RPMI7951 (cell line): ENCODE measurements at regions not wholly inside any gene's neighbourhood (a gene's known extent, or its start where the extent isn't known, plus 50 kb on each side); places are given as distances from the start of the nearest gene placed in this dataset.

ENCODE experiments used
- DNase-seq: peaks from one replicate; pipeline ENCODE4 v3.0.0-alpha.2; 2012; ENCODE audit warnings: low read depth

DNA sequence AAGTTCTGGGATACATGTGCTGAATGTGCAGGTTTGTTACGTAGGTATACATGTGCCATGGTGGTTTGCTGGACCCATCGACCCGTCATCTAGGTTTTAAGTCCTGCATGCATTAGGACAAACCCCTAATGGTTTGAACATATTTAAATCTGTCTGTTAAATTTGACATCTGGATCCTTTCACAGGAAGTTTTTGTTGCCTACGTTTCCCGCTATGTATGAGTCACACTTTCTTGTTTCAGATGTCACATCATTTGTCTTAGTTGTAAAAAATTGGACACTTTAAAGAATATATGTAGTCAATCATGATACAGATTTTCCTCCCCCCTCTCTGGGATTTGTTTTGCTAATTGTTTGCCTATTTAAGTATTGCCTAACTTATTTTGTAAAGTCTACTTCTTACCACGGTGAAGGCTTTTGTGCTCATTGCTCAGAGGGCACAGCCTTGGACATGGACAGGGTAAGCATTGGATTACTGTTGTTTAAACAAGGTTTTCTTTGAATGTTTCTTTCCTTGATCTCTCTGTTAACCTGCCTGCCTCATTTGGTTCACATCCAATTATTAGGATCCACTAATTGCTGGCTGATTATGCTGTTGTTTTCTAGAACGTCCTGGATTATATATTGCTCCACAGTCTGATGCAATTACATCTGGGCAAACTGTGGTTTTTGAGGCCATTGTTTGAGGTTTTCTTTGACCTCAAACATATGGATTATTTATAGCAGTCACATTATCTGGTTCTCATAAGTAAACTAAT lies 1441.4 kb downstream of the AACS start:
- peak; percentile 68 for DNase-seq

DNA sequence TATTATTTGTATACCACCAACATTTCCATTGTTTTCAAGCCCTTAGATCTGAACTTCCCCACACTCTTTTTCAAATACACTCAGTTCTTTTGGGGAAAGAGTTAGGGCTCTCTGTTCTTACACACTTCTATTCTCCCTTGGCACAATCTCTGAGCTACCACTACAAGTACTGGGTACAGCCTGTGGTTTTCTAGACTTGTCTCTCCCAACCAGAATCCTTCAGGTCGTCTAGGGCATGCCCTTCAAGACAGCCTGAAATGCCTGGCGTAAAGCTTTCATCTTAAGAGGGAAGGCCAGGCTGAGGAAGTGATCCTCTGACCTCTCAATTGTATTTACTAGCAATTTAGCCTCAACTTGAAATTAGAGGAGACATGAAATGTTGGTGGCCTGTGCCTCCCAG lies 1442.0 kb downstream of the AACS start:
- DNase-seq = peak; percentile 38

DNA sequence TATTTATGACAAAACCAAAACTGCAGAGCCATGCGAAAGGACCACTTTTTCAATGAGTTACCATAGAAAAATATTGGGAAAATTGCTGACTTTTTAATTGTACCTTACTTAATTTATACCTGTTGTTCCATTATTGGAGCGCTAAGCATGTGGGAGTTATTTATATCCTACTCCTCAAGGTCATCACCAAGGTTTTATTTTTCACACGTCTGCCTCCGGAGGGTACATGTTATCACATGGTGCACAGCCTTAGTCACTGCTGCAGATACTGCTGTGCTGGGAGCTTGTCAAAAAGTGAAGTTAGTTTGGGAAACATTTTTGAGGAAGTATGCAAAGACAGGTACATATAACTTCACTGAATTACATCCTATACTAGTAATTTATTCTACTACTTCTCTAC lies 1444.3 kb downstream of the AACS start:
- DNase-seq = no peak

DNA sequence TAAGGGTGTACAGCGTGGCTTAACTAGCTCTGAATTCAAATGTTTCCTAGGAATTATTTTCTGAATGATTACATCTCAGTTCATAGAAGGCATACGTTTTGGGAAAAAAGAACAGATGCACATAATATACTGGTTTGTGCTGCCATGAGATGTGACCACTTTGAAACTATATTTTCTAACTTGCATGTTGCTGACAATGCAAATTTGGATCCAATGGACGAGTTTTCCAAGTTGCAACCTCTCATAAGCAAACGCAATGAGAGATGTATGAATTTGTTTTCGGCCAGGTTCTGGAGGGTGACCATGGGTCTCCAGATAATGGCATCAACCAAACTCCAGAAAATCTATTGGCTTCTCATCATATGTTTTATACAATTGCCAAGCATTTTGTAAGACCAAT lies 1445.4 kb downstream of the AACS start:
- no peak for DNase-seq

DNA sequence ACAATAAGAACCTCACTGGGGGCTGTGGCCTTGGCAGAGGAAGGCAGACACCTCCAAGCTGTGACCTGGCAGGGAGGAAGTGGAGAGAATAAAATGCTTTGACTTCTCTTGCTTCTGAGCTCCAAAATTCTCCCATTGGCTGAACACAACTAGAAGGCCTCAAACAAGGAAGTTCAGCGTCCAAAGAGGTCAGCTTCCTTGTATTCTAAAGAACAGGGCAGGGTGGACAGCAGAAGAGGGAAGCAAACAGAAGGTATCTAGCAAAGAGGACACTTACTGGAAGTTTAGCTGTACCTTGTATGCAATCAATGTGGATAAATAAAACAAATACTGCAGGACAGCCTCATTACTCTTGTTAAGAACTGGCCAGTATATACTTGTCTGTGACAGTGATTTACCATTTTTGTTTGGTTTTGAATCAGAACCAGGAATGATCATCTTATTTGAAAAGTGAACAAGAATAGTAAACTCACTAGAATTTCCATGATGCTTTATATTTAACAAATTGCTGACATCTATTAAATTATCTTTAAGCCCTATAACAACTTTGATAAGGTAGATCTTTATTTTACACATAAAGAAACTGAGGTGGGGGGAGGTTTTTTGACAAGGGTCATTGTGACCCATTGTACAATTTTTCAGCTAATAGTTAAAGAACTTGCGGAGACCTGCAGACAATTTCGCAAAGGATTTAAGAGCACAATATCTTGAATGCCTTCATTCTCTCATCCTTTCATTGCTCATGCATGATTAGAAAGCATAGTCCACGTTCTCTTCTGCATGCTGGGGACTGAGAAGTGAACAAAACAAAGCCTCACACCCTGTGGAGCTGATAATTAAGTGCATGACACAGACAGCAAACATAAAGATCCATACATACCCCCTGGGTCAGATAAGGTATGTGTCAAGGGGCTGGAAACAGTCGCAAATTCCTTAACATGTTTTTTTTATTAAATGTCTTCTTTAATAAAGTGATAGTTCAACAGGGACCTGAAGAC lies 1448.0 kb downstream of the AACS start:
- no peak for DNase-seq

DNA sequence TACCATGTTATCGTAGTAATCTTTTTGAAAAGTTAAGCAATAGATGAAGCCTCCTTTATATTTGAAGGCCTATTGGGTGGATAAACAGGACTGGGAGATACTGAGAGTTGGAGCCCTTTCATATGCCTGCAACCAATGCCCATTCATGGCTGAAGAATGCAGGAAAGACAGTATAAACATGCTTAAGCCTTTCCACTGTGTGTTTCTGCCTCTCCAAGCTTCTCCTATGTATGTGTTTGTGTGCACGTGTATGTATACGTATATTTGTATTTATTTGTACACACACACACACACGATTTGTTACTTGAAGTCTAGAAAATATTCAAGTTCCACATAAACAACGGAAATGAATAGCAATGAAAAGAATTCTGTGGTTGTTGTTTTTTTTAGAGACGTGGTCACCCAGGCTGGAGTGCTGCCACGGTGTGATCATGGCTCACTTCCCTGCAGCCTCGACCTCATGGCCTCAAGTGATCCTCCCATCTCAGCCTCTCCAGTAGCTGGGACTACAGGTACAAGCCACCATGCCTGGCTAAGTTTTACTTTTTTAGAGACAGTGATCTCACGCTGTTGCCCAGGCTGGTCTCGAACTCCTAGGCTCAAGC lies 1453.5 kb downstream of the AACS start:
- DNase-seq = peak; percentile 60

DNA sequence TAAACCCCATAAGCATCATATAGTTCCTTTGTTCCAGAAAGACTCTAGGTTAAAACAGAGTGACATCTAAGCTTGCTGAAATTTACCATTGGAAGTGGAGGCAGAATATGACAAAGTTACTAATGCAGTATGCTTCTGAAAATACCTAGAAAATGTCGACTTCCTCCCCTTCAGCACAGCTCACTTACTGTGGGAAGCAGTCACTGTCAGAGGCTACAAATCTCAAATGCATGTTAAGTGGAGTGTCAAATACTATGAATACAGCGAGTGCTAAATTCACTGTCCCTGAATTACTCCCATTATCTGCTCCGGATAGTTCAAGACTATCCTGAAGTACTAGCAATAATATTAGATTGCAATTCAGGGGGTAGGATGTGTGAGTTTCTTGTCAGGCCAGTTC lies 1454.6 kb downstream of the AACS start:
- DNase-seq = no peak

DNA sequence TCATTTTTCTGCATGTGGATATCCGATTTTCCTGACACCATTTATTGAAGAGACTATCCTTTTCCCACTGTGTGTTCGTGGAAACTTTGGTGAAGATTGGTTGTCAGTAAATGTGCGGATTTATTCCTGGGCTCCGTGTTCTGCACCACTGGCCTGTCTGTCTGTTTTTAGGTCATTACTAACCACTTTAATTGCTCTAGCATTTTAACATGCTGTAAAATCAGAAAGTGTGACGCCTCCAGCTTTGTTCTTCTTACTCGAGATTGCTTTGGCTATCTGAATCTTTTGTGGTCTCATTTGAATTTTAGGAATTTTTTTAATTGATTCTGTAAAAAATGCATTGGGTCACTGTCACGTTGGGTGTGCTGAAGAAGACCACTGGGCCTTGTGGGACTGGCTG lies 1458.7 kb downstream of the AACS start:
- DNase-seq = no peak

DNA sequence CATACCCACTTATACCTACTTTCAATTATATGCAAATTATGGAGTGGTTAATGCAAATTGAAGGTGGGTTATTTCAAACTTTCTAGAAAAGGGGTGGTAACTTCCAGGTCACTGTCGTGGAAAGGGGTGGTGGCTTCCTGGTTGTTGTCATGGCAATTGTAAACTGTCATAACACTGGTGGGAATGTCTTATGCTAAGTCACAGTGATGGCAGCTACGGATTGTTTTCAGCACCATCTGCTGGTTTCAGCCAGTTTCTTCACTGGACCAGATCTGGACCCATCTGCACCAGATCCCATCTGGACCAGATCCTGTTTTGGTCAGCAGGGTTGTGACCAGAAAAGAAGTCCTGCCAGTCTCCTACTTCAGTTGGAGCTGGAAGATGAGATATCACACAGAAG lies 1469.3 kb downstream of the AACS start:
- peak; percentile 28 for DNase-seq

DNA sequence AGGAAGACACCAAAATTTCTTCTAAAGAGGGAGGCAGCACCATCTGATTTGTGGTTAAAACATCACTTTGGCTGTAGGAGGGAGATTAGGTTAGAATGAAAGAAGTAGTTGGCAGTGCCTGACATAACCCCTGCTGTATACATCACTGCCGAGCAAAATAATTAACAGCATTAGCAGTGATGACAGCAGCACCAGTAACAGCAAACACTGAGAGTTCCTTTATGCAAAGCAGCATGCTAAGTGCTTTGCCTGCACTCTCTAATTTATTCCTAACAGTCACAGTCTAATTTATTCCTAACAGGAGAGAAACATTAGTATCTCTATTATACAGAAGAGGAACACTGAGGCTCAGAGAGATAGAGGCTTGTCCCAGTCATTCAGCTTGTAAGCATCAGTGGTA lies 1469.7 kb downstream of the AACS start:
- DNase-seq = no peak

DNA sequence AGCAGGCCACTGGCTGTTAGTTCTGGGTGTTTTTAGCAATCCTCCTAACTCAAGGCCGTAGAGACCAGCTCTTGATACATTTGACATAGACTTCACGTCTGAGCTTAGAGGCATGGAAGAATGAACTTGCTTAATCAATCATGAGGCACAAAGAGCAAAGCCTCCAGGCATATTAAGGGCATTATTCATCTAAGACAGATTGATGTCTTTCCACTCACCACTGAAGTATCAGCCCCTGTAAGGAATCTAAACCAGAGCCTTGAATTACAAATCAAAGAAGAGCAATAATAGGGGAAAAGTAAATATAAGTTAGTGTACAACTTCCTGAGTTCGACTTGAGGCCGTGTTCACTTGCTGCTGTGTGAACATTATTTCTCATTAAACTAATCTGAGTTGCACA lies 1470.7 kb downstream of the AACS start:
- DNase-seq = no peak

DNA sequence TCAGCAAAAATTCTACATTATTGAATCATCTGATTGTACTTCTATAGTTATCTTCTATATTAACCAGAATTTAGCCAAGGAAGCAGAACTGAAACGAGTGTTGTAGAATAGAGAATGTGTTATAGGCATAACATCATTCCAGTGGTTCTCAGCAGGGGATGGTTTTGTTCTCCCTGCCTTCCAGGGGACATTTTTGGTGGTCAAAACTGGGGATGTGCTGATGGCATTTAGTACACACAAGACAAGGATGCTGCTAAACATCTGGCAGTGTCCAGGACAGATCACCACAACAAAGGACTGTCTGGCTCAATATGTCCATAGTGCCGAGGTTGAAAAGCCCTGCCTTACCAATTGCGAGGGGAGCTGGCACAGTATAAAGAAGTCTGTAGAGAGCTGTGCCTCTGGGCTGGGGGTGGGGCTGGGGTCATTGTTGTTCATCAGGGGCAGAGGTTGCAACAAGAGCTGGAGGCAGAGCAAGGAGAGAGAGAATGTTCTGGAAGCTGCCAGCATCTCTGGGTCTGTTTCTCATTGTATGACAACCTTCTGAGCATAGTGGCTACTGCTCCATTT lies 1472.8 kb downstream of the AACS start:
- no peak for DNase-seq

DNA sequence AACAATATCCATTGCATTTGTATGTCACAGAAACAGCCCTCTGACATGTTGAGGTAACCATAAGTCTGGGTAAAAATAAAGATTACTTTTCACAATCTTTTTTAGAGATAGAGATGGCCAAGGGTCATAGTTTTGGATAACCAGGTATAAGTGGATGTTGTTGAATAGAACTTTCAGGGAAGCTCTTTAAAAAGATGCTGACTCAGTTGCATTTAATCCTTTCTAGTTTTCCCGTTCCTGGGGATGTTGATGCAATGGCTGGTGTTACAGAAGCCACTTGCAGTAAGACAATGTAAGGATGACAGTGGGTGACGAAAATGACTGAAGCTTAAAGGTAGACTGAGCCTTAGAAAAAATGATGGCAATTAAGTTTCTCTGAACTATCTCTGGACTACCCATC lies 1473.7 kb downstream of the AACS start:
- no peak for DNase-seq

DNA sequence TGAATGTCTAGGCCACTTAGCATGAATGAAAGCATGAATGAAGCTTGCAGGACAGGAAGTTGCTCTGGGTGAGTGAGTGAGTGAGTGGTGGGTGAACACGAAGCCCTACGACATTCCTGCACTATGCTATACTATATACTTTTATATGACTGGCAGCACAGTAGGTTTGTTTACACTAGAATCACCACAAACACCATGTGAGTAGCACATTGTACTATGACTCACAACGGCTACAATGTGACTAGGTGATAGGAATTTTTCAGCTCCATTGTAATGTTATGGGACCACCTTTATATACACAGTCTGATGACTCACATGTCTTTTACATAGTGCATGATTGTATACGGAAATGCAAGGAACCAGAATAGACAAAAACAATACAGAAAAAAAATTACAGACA lies 1480.2 kb downstream of the AACS start:
- no peak for DNase-seq

DNA sequence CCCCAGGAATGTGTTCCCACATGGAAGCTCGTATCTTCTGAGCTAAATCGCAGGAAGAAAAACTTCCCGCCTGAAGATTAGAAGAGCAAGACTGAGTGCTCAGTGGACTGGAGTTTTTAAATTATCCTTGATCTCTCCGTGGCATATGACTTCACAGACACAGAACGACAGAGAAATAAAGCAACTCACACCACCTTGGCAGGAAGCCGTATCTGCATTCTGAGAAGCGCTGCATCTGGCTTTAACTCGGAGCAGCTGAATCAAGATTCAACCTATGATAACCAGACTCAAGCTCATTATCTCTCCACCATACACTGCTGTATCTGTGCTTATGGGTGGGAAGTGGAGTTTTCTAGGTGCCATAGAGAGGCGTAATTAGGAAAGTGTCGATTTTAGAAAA lies 1482.7 kb downstream of the AACS start:
- peak; percentile 29 for DNase-seq

DNA sequence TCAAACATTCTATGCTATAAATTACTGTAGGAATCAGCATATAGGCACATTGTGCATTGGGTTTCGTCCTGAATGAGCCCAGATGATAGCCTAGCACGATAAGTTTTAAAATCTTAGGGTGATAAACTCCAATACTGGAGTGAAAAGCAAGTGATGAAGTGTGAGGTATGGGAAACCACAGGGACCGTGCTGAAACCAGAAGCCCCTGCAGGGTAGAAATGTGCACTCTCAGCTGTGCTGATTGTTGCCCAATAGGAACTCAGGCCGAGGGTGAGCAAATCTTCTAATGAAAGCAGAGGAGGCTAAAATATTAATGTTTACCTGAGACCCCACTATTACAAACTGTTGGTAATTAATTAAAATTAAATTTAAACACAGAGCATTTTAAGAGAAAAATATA lies 1486.6 kb downstream of the AACS start:
- DNase-seq = no peak

DNA sequence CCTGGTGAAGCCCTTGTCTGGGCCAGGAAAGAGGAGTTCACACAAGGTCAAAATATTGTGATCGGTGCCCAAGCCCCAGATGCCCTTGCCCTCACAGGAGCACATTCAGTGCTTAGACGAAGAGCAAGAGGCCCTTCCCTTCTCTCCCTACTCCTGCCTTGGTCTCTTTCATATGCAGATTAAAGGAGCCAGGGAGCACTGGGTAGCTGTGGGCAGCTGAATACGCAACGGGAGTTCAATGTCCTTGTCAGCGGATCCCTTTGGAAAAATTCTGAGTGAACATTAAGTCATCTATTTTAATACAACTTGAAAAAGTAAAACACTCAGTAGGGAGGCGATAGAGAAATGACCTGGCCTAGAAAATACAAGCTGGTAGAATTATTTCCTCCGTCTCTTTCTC lies 1489.4 kb downstream of the AACS start:
- no peak for DNase-seq

DNA sequence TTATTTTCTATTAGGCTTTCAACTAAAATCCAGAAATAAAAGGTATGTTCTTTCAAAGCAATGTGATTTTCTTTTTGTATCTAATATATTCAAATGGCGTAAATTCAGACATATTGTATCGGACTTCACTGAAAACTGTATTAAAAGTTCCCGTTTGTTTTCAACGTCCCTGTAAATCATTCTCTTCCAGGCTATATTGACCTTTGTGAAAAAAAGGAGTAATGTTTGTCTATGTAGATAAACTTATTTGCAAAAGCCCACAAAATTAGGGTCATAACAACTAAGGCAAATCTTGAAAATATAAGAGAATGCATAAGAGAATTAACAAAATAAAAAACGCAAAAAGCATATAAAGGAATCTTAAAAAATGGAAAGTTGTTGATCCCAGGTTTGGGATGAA lies 1492.4 kb downstream of the AACS start:
- DNase-seq = no peak

DNA sequence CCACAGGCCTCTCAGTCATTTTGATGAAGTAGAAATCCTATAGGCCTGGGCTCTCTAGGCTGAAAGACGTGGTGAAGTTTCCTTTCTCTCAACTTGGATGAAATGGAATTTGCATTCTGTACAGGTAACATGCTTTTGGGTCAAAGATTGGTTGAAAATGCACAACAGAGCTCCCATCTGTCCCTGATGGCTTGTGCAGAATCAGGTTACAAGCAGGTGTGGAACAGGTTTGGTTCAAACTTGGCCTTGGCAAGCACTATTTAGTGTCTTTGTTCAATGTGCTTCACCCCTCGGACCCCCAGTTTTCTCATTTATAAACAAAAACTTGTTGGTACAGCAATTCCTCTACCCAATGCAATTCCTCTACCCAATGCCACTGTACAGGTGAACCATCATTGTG lies 1493.0 kb downstream of the AACS start:
- DNase-seq = no peak

DNA sequence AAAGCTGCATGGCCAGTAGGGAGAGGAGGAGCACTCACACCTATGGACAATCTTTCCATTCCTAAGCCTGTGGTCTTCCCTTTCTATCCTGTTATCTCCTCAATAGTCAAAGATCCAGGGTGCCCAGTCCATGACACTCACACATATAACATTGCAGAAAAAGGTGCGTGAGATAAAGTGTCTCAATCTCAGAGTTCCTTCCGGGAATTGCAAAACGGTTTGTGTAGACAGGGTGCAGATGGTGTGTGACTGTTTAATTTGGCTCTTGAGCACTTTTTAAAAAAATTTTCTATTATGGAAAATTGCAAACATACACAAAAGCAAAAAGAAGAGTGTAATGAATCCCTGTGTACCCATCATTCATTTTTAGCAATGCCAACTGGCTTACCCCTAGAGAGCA lies 1493.6 kb downstream of the AACS start:
- DNase-seq = no peak

DNA sequence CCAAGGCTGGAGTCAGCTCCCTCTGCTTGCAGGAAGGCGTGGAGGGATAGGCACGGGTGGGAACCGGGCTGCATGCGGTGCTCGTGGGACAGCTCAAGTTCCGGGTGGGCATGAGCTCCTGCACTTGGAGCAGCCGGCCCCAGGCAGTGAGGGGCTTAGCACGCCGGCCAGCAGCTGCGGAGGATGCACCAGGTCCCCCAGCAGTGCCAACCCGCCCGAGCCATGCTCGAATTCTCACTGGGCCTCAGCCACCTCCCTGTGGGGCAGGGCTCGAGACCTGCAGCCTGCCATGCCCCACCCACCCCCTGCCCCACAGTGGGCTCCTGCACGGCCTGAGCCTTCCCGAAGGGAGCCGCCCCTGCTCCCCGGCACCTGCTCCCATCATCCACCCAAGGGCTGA lies 1501.8 kb downstream of the AACS start:
- DNase-seq = no peak

DNA sequence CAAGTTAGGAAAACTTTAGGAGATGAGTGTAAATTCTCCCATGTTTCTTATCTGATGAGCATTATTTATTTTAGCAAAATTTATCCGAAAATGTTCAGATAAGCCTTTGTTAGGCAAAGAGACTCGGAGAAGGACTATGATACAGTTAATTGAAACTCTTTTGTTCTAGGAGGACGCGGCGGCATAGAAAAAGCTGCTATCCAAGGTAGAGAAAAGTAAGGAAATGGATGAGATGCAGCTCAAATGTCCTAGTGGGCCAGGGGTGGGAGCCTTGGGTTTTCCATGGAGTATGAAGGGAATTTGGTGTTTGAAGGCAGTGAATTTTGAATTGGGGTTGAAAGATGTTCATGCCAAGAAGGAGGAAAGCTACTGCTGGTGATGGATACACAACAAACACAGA lies 1504.5 kb downstream of the AACS start:
- no peak for DNase-seq
